Tibial artery (tissue), 4 donors: ENCODE measurements at regions not wholly inside any gene's neighbourhood (a gene's known extent, or its start where the extent isn't known, plus 50 kb on each side); places are given as distances from the start of the nearest gene placed in this dataset.

Source experiments
- DNase-seq, 2 donors: peaks; one replicate each; pipeline ENCODE4 v3.0.0-alpha.2; 2019
- H3K27ac ChIP-seq, 2 donors: fragments of 200-600 bp; sonication (generic) in 1 of 2; 1 replicate in 1 of 2; 2 replicates in 1 of 2; pipeline ENCODE4 v1.5.1; 2018 to 2019; ENCODE audit warnings: mild to moderate bottlenecking in 1 of 2
- H3K27me3 ChIP-seq, 2 donors: fragments of 200-600 bp; sonication (generic) in 1 of 2; one replicate each; pipeline versions ENCODE4 v1.5.1 to v1.6.0; 2016 to 2019
- H3K36me3 ChIP-seq, 3 donors: fragments of 200-600 bp; sonication (generic) in 2 of 3; one replicate each; pipeline ENCODE4 v1.5.1; 2016 to 2019; ENCODE audit warnings: mild to moderate bottlenecking in 2 of 3
- H3K4me1 ChIP-seq, 4 donors: fragments of 200-600 bp; sonication (generic) in 2 of 4; 1 replicate in 3 of 4; 2 replicates in 1 of 4; pipeline ENCODE4 v1.5.1; 2016 to 2019
- H3K4me3 ChIP-seq, 2 donors: fragments of 200-600 bp; sonication (generic) in 1 of 2; 1 replicate in 1 of 2; 2 replicates in 1 of 2; pipeline ENCODE4 v1.5.1; 2018 to 2019; ENCODE audit warnings: mild to moderate bottlenecking in 2 of 2
- H3K9me3 ChIP-seq, 3 donors: fragments of 200-600 bp; sonication (generic) in 1 of 3; one replicate each; pipeline ENCODE4 v1.5.1; 2016 to 2019
- CTCF ChIP-seq, 2 experiments: fragments of 200-600 bp in 1 of 2; fragments of 450-650 bp in 1 of 2; IDR thresholded peaks; one replicate each; pipeline ENCODE4 v1.5.1; 2017 to 2019; ENCODE audit warnings: antibody characterized with exemption in 2 of 2, mild to moderate bottlenecking in 1 of 2, moderate library complexity in 1 of 2
- intact Hi-C: fragments of 100-400 bp; cut with DNase I; formaldehyde crosslinking; loops from one replicate; pipeline ENCODE4 v1.15.0; 2023; ENCODE audit warnings: low total_unique reads

- H3K27me3 ChIP-seq: no peaks in the 10 kb centered on the region
- H3K4me1 ChIP-seq: no peaks in the 10 kb centered on the region
- intact Hi-C loops: no loop called here
- no peak for TF ChIP-seq CTCF (IDR thresholded peaks at IDR 0.05)
- H3K9me3 ChIP-seq: no peaks in the 10 kb centered on the region
- no peaks in the 10 kb centered on the region for H3K36me3 ChIP-seq
- no peak for DNase-seq
- H3K27ac ChIP-seq: no peak overlapping the region
- H3K4me3 ChIP-seq: no peak overlapping the region
These were observed 421.4 kb downstream of the SLITRK6 start for GRCh38 chr13:85377783-85378182.

- intact Hi-C loops: no loop called here
- DNase-seq: no peak
- TF ChIP-seq CTCF (IDR thresholded peaks at IDR 0.05): no peak
- no peak overlapping the region for H3K4me3 ChIP-seq
- no peaks in the 10 kb centered on the region for H3K27me3 ChIP-seq
- H3K27ac ChIP-seq: no peak overlapping the region
- no peaks in the 10 kb centered on the region for H3K9me3 ChIP-seq
- no peaks in the 10 kb centered on the region for H3K4me1 ChIP-seq
- no peaks in the 10 kb centered on the region for H3K36me3 ChIP-seq
These were observed 425.9 kb downstream of the SLITRK6 start for GRCh38 chr13:85373322-85373721.

DNA sequence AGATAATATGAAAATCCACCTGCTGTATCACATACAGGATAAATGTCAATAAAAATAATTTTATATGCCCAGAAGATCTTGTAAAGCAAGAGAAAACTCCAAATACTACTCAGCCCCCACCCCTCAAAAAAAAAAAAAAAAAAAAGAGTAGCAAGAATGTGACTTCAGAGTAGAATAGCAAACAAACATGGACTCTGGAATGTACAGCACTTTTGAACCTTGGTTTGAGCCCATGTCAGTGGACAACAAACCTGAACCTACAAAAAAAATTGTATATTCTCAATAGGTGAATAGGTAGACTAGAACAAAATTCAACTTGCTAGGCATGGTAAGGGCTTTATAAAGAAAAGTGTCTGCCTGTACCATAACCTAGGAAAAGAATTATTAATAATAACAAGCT, 428.0 kb downstream of the SLITRK6 start:
- Histone ChIP-seq H3K4me3 (no peak overlapping the region), H3K27ac (no peak overlapping the region), H3K9me3 (no peaks in the 10 kb centered on the region), H3K36me3 (no peaks in the 10 kb centered on the region), H3K4me1 (no peaks in the 10 kb centered on the region), H3K27me3 (no peaks in the 10 kb centered on the region)
- no peak for TF ChIP-seq CTCF (IDR thresholded peaks at IDR 0.05)
- DNase-seq: no peak
- intact Hi-C loops: no loop called here

DNA sequence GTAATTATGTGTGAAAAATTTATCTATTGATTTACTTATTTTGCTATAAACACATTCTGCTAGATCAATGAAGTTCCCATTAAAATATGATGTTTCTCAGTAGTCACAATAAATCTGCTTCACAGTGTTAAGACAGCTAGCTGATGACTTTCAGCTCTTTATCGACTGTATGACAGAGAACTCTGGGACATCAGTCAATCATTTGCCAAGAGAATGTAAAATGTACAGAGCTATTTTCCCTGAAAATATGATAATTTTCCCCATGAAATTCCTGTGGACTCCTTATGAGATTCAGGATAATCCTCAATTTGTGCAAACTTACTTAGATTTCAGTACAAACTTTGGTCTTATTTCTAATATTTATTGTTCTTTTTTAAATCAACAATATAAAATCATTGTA, 430.5 kb downstream of the SLITRK6 start:
- H3K4me1 ChIP-seq: no peaks in the 10 kb centered on the region
- TF ChIP-seq CTCF (IDR thresholded peaks at IDR 0.05): no peak
- no peak overlapping the region for H3K27ac ChIP-seq
- intact Hi-C loops: no loop called here
- H3K9me3 ChIP-seq: no peaks in the 10 kb centered on the region
- no peak for DNase-seq
- H3K27me3 ChIP-seq: no peaks in the 10 kb centered on the region
- H3K4me3 ChIP-seq: no peak overlapping the region
- H3K36me3 ChIP-seq: no peaks in the 10 kb centered on the region

GRCh38 chr13:85367887-85368286, 431.3 kb downstream of the SLITRK6 start:
- Histone ChIP-seq H3K4me1 (no peaks in the 10 kb centered on the region), H3K4me3 (no peak overlapping the region), H3K9me3 (no peaks in the 10 kb centered on the region), H3K36me3 (no peaks in the 10 kb centered on the region), H3K27me3 (no peaks in the 10 kb centered on the region), H3K27ac (no peak overlapping the region)
- no peak for TF ChIP-seq CTCF (IDR thresholded peaks at IDR 0.05)
- intact Hi-C loops: no loop called here
- DNase-seq: no peak

- H3K27ac ChIP-seq: no peak overlapping the region
- TF ChIP-seq CTCF (IDR thresholded peaks at IDR 0.05): no peak
- no peaks in the 10 kb centered on the region for H3K27me3 ChIP-seq
- H3K36me3 ChIP-seq: no peaks in the 10 kb centered on the region
- no peak overlapping the region for H3K4me3 ChIP-seq
- DNase-seq: no peak
- H3K4me1 ChIP-seq: no peaks in the 10 kb centered on the region
- H3K9me3 ChIP-seq: no peaks in the 10 kb centered on the region
- intact Hi-C loops: no loop called here
These were observed 432.3 kb downstream of the SLITRK6 start for GRCh38 chr13:85366759-85367417.
